ENCODE measurements at regions not wholly inside any gene's neighbourhood (a gene's known extent, or its start where the extent isn't known, plus 50 kb on each side); places are given as distances from the start of the nearest gene placed in this dataset.

DNA sequence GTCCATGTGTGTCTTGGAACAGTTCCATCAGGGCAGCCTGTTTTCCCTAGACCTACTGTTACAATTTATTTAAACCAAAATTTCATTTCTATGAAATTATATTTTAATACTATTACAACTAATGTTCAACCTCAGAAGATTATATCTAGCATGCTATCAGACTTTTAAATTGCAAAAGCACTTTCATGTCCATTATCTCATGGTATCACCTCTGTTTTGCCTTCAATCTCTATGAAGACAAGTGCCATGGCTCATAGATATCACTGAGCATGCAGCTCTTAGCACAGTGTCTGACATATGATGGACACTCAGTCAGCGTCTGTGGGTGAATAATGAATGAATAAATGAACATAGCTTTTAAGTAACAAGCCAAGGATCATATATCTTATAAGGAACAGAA lies 288.8 kb downstream of the RAD51AP2 start:
- TF ChIP-seq, protein P1, sequence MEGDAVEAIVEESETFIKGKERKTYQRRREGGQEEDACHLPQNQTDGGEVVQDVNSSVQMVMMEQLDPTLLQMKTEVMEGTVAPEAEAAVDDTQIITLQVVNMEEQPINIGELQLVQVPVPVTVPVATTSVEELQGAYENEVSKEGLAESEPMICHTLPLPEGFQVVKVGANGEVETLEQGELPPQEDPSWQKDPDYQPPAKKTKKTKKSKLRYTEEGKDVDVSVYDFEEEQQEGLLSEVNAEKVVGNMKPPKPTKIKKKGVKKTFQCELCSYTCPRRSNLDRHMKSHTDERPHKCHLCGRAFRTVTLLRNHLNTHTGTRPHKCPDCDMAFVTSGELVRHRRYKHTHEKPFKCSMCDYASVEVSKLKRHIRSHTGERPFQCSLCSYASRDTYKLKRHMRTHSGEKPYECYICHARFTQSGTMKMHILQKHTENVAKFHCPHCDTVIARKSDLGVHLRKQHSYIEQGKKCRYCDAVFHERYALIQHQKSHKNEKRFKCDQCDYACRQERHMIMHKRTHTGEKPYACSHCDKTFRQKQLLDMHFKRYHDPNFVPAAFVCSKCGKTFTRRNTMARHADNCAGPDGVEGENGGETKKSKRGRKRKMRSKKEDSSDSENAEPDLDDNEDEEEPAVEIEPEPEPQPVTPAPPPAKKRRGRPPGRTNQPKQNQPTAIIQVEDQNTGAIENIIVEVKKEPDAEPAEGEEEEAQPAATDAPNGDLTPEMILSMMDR (IDR thresholded peaks at IDR 0.05) = no peak
- TF ChIP-seq EP300 (IDR thresholded peaks at IDR 0.05) (no peak), POLR2AphosphoS5 (IDR thresholded peaks at IDR 0.05) (no peak), POLR2A (IDR thresholded peaks at IDR 0.05) (no peak)

Data from stomach (tissue), 4 donors.